ENCODE measurements at regions not wholly inside any gene's neighbourhood (a gene's known extent, or its start where the extent isn't known, plus 50 kb on each side); places are given as distances from the start of the nearest gene placed in this dataset.
A peak's percentile ranks its signal among the peaks of the same experiment; 100 is the strongest.

DNA sequence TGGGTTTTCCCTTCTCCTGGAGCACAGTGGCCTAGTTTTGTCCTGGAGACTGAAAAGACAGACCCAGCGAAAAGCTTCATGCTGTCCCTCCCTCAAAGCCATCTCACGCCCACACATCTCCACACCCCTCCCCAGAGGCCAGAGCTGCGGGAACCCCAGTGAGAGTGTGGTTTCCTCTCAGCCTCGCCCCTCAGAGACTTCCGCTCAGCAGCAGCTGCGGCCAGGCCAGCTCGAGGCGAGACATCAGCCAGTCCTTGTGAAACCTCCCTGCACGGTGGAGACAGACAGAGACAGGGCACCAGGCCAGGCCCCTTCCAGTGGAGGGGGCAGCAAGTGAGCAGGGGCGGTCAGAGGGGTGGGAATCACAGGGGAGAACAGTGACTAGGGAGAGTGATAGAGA, 77.0 kb upstream of the TNRC6C start (continued):
- TF ChIP-seq, protein P1, sequence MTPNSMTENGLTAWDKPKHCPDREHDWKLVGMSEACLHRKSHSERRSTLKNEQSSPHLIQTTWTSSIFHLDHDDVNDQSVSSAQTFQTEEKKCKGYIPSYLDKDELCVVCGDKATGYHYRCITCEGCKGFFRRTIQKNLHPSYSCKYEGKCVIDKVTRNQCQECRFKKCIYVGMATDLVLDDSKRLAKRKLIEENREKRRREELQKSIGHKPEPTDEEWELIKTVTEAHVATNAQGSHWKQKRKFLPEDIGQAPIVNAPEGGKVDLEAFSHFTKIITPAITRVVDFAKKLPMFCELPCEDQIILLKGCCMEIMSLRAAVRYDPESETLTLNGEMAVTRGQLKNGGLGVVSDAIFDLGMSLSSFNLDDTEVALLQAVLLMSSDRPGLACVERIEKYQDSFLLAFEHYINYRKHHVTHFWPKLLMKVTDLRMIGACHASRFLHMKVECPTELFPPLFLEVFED (CRISPR knock-in tag; conservative IDR thresholded peaks at IDR 0.05): no peak
- peak; percentile 44; the same call in 1 of the 2 replicates for TF ChIP-seq CTBP1 (IDR thresholded peaks at IDR 0.05; ENCODE audit: borderline replicate concordance)
- TF ChIP-seq ARHGAP35 (IDR thresholded peaks at IDR 0.05; ENCODE audit: partially characterized antibody): no peak
- TF ChIP-seq ZNF253 (CRISPR knock-in tag; conservative IDR thresholded peaks at IDR 0.05): no peak
- TF ChIP-seq KLF6 (CRISPR knock-in tag; IDR thresholded peaks at IDR 0.05; ENCODE audit: borderline replicate concordance): peak; percentile 65; the same call in 1 of the 2 replicates
- 0 out of 2 replicates have a peak, but pooled peaks have one; percentile 20 for TF ChIP-seq GABPB1 (CRISPR knock-in tag; IDR thresholded peaks at IDR 0.05)
- no peak for TF ChIP-seq ZEB2 (IDR thresholded peaks at IDR 0.05)
- no peak for TF ChIP-seq ZNF133 (CRISPR knock-in tag; IDR thresholded peaks at IDR 0.05)
- TF ChIP-seq RBM25 (IDR thresholded peaks at IDR 0.05; ENCODE audit: low read depth, low read length, severe bottlenecking): no peak
- TF ChIP-seq SIN3B (IDR thresholded peaks at IDR 0.05; ENCODE audit: low read depth): no peak
- no peak for TF ChIP-seq SRF (CRISPR knock-in tag; IDR thresholded peaks at IDR 0.05)
- TF ChIP-seq, protein P2, sequence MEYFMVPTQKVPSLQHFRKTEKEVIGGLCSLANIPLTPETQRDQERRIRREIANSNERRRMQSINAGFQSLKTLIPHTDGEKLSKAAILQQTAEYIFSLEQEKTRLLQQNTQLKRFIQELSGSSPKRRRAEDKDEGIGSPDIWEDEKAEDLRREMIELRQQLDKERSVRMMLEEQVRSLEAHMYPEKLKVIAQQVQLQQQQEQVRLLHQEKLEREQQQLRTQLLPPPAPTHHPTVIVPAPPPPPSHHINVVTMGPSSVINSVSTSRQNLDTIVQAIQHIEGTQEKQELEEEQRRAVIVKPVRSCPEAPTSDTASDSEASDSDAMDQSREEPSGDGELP (CRISPR knock-in tag; IDR thresholded peaks at IDR 0.05; ENCODE audit: borderline replicate concordance): peak; percentile 73; the same call in 1 of the 2 replicates
- no peak for TF ChIP-seq U2AF1 (optimal IDR thresholded peaks at IDR 0.05; ENCODE audit: low read depth, low read length)
- peak; percentile 56; the same call in 1 of the 2 replicates for TF ChIP-seq ETV1 (tag; conservative IDR thresholded peaks at IDR 0.05; ENCODE audit: low read depth)
- TF ChIP-seq FOXA1 (IDR thresholded peaks at IDR 0.05; ENCODE audit: borderline replicate concordance): no peak
- TF ChIP-seq NKRF (IDR thresholded peaks at IDR 0.05; ENCODE audit: borderline replicate concordance): no peak
- TF ChIP-seq, protein P3, sequence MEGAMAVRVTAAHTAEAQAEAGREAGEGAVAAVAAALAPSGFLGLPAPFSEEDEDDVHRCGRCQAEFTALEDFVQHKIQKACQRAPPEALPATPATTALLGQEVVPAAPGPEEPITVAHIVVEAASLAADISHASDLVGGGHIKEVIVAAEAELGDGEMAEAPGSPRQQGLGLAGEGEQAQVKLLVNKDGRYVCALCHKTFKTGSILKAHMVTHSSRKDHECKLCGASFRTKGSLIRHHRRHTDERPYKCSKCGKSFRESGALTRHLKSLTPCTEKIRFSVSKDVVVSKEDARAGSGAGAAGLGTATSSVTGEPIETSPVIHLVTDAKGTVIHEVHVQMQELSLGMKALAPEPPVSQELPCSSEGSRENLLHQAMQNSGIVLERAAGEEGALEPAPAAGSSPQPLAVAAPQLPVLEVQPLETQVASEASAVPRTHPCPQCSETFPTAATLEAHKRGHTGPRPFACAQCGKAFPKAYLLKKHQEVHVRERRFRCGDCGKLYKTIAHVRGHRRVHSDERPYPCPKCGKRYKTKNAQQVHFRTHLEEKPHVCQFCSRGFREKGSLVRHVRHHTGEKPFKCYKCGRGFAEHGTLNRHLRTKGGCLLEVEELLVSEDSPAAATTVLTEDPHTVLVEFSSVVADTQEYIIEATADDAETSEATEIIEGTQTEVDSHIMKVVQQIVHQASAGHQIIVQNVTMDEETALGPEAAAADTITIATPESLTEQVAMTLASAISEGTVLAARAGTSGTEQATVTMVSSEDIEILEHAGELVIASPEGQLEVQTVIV (CRISPR knock-in tag; IDR thresholded peaks at IDR 0.05; ENCODE audit: borderline replicate concordance): no peak
- no peak for TF ChIP-seq ZFP30 (CRISPR knock-in tag; IDR thresholded peaks at IDR 0.05; ENCODE audit: borderline replicate concordance)
- TF ChIP-seq ZNF274 (IDR thresholded peaks at IDR 0.05; ENCODE audit: borderline replicate concordance, low read depth, low read length): no peak
- no peak for TF ChIP-seq ZKSCAN8 (CRISPR knock-in tag; IDR thresholded peaks at IDR 0.05)
- 0 out of 2 replicates have a peak, but pooled peaks have one; percentile 13 for TF ChIP-seq CHD2 (IDR thresholded peaks at IDR 0.05; ENCODE audit: low read depth, low read length)
- peak; percentile 92 for TF ChIP-seq ZNF766 (CRISPR knock-in tag; conservative IDR thresholded peaks at IDR 0.05)
- no peak for TF ChIP-seq CCAR2 (IDR thresholded peaks at IDR 0.05; ENCODE audit: low read depth, low read length)
- TF ChIP-seq RCOR1 (IDR thresholded peaks at IDR 0.05; ENCODE audit: borderline replicate concordance in 1 of 2, low read depth in 2 of 2, low read length in 2 of 2): 0 out of 4 replicates have a peak, but pooled peaks of 1 of the 2 experiments have one; percentile 20
